ENCODE measurements at regions not wholly inside any gene's neighbourhood (a gene's known extent, or its start where the extent isn't known, plus 50 kb on each side); places are given as distances from the start of the nearest gene placed in this dataset.

- DNase-seq (ENCODE audit: low read depth) = no peak
- H3K4me3 ChIP-seq (ENCODE audit: low read depth, low read length) = no peak overlapping the region
- TF ChIP-seq, protein P1, sequence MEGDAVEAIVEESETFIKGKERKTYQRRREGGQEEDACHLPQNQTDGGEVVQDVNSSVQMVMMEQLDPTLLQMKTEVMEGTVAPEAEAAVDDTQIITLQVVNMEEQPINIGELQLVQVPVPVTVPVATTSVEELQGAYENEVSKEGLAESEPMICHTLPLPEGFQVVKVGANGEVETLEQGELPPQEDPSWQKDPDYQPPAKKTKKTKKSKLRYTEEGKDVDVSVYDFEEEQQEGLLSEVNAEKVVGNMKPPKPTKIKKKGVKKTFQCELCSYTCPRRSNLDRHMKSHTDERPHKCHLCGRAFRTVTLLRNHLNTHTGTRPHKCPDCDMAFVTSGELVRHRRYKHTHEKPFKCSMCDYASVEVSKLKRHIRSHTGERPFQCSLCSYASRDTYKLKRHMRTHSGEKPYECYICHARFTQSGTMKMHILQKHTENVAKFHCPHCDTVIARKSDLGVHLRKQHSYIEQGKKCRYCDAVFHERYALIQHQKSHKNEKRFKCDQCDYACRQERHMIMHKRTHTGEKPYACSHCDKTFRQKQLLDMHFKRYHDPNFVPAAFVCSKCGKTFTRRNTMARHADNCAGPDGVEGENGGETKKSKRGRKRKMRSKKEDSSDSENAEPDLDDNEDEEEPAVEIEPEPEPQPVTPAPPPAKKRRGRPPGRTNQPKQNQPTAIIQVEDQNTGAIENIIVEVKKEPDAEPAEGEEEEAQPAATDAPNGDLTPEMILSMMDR (IDR thresholded peaks at IDR 0.05; ENCODE audit: insufficient read depth, low read depth, low read length) = no peak
Measured at GRCh38 chr10:131435760-131436457, 124.4 kb upstream of the TCERG1L start.

GRCh38 chr10:131436458-131436857, 124.9 kb upstream of the TCERG1L start:
- no peak for DNase-seq (ENCODE audit: low read depth)
- TF ChIP-seq, protein P1 (IDR thresholded peaks at IDR 0.05; ENCODE audit: insufficient read depth, low read depth, low read length) = no peak
- H3K4me3 ChIP-seq (ENCODE audit: low read depth, low read length) = no peak overlapping the region

DNA sequence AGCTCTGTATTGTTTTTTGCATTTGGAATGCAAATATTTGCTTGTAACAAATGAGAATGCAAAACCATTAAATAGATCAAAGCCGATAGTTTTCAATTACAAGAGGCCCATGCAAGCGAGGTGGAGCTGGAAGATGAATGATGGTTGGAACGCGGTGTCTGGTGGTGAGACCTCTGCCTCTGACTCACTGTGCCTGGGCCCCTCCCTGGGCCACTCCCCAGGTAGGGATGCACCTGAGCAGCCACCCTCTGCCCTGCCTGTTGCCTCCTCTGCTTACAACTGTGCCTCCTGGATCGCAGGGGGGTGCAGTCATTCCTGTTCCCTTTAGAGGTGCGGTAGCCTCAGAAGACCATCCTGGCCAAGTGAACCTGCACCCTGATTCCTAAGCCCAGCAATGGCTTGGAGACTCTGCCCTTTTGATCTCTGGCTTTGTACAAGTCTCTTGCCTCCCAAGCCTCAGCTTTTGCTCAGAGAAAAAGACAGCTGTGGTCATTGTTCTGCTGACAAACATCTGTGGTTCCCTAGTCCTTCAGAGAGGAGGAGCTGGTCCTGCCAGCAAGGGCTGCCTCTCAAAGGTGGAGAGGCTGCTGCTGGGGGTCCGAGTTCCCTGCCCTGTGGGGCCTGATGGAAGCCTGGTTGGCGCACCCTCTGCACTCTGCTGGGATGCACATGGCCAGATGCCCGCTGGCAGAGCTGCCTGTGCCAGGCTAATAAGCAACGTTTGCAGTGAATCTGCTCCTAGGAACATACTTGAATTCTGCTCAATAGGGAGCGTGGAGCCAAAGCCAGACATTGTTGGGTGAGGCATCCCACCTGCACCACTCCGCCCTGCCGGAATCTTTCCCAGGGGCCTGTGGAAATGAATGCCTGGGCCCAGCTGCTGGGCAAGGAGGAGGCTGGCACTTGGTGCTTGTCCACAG, 126.3 kb upstream of the TCERG1L start:
- H3K4me3 ChIP-seq (ENCODE audit: low read depth, low read length) = no peak overlapping the region
- no peak for DNase-seq (ENCODE audit: low read depth)
- TF ChIP-seq, protein P1 (IDR thresholded peaks at IDR 0.05; ENCODE audit: insufficient read depth, low read depth, low read length) = no peak

- no peak overlapping the region for H3K4me3 ChIP-seq (ENCODE audit: low read depth, low read length)
- no peak for DNase-seq (ENCODE audit: low read depth)
- TF ChIP-seq, protein P1 (IDR thresholded peaks at IDR 0.05; ENCODE audit: insufficient read depth, low read depth, low read length) = no peak
Measured at GRCh38 chr10:131438665-131439064, 127.1 kb upstream of the TCERG1L start.

DNA sequence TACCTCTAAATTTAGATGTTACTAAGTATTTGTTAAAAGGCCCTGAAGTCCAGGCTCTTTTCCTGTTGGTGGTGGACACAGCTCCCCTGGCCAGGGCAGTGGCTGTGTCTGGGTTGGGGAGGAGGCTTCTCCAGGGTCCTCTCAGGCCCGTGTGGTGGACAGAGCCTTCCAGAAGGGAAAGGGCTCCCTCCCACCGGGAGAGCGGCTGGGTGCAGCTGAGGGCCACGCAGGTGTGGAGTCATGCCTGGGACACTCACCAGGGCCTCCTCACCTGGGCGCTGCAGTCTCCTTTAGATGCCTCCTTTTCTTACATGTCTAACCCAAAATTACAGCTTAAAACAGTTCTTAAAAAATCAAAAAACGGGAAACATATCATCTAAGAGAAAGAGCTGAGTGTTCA, 128.2 kb upstream of the TCERG1L start:
- TF ChIP-seq, protein P1 (IDR thresholded peaks at IDR 0.05; ENCODE audit: insufficient read depth, low read depth, low read length) = no peak
- DNase-seq (ENCODE audit: low read depth) = no peak
- no peak overlapping the region for H3K4me3 ChIP-seq (ENCODE audit: low read depth, low read length)

GRCh38 chr10:131440405-131441360, 129.2 kb upstream of the TCERG1L start:
- H3K4me3 ChIP-seq (ENCODE audit: low read depth, low read length) = no peak overlapping the region
- DNase-seq (ENCODE audit: low read depth) = no peak
- TF ChIP-seq, protein P1 (IDR thresholded peaks at IDR 0.05; ENCODE audit: insufficient read depth, low read depth, low read length) = no peak

Data from fibroblast of villous mesenchyme (primary cell).